22Rv1 (cell line): ENCODE measurements at regions not wholly inside any gene's neighbourhood (a gene's known extent, or its start where the extent isn't known, plus 50 kb on each side); places are given as distances from the start of the nearest gene placed in this dataset.

Source experiments
- CTCF ChIP-seq: fragments of 450-650 bp; IDR thresholded peaks from 2 replicates; pipeline ENCODE4 v1.5.1; 2017; ENCODE audit warnings: mild to moderate bottlenecking
- ZFX ChIP-seq: fragments of 450-650 bp; IDR thresholded peaks from 2 replicates; pipeline ENCODE4 v1.6.1; 2017; ENCODE audit warnings: antibody characterized with exemption, borderline replicate concordance

- TF ChIP-seq ZFX = no peak
- no peak for TF ChIP-seq CTCF
These were observed 249.3 kb downstream of the ICE1 start for GRCh38 chr5:5671823-5672222.
